ENCODE measurements at regions not wholly inside any gene's neighbourhood (a gene's known extent, or its start where the extent isn't known, plus 50 kb on each side); places are given as distances from the start of the nearest gene placed in this dataset.

DNA sequence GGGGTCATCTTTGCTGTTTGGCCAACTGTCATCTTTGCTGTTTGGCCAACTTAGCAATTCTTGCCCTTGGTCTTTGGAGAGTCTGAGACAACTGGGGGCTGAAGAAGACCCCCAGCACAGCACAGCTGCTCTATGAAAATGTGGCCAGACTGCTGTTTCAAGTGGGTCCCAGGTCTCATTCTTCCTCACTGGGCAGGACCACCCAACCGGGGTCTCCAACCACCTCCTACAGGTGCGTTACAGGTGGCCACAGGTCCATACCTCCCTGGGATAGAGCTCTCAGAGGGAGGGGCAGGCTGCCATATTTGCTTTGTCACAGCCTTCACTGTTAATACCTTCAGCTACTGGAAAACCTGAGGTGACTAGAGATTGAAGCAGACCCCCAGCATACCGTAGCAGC lies 82.1 kb upstream of the TCEAL2 start:
- TF ChIP-seq EZH2phosphoT487 (IDR thresholded peaks at IDR 0.05; ENCODE audit: borderline replicate concordance, low read length), result no peak
- TF ChIP-seq, protein P1, sequence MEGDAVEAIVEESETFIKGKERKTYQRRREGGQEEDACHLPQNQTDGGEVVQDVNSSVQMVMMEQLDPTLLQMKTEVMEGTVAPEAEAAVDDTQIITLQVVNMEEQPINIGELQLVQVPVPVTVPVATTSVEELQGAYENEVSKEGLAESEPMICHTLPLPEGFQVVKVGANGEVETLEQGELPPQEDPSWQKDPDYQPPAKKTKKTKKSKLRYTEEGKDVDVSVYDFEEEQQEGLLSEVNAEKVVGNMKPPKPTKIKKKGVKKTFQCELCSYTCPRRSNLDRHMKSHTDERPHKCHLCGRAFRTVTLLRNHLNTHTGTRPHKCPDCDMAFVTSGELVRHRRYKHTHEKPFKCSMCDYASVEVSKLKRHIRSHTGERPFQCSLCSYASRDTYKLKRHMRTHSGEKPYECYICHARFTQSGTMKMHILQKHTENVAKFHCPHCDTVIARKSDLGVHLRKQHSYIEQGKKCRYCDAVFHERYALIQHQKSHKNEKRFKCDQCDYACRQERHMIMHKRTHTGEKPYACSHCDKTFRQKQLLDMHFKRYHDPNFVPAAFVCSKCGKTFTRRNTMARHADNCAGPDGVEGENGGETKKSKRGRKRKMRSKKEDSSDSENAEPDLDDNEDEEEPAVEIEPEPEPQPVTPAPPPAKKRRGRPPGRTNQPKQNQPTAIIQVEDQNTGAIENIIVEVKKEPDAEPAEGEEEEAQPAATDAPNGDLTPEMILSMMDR (IDR thresholded peaks at IDR 0.05; ENCODE audit: low read depth, low read length, poor library complexity, severe bottlenecking), result no peak

Data from DOHH2 (cell line).